Neural cell (in vitro differentiated cells): ENCODE measurements at regions not wholly inside any gene's neighbourhood (a gene's known extent, or its start where the extent isn't known, plus 50 kb on each side); places are given as distances from the start of the nearest gene placed in this dataset.

Experiments
- EP300 ChIP-seq: fragments of 450-650 bp; conservative IDR thresholded peaks from 2 replicates; pipeline ENCODE4 v1.6.1; 2014; ENCODE audit warnings: antibody characterized with exemption, mild to moderate bottlenecking, moderate library complexity; ENCODE audit not compliant: poor library complexity, severe bottlenecking
- EZH2 ChIP-seq: fragments of 200-600, 300-800 bp; shearing (Covaris generic), sonication (generic); IDR thresholded peaks from 2 replicates; pipeline ENCODE4 v1.6.1; 2014; ENCODE audit warnings: antibody characterized with exemption, low read length, borderline replicate concordance, mild to moderate bottlenecking; ENCODE audit not compliant: insufficient read depth, poor library complexity, severe bottlenecking
- POLR2AphosphoS5 ChIP-seq: IDR thresholded peaks from 2 replicates; pipeline ENCODE4 v1.6.1; 2012
- RAD21 ChIP-seq: fragments of 450-650 bp; conservative IDR thresholded peaks from 2 replicates; pipeline ENCODE4 v1.6.1; 2014; ENCODE audit warnings: antibody characterized with exemption, mild to moderate bottlenecking, moderate library complexity
- TAF1 ChIP-seq: IDR thresholded peaks from 2 replicates; pipeline ENCODE4 v1.6.1; 2012; ENCODE audit warnings: low read depth
- TF ChIP-seq, protein P1 (sequence below): fragments of 450-650 bp; IDR thresholded peaks from 2 replicates; pipeline ENCODE4 v1.5.1; 2014; ENCODE audit warnings: antibody characterized with exemption, mild to moderate bottlenecking, moderate library complexity; ENCODE audit not compliant: poor library complexity, severe bottlenecking
- TF ChIP-seq, protein P2 (sequence below): IDR thresholded peaks from 2 replicates; pipeline ENCODE4 v1.6.1; 2012; ENCODE audit warnings: borderline replicate concordance

DNA sequence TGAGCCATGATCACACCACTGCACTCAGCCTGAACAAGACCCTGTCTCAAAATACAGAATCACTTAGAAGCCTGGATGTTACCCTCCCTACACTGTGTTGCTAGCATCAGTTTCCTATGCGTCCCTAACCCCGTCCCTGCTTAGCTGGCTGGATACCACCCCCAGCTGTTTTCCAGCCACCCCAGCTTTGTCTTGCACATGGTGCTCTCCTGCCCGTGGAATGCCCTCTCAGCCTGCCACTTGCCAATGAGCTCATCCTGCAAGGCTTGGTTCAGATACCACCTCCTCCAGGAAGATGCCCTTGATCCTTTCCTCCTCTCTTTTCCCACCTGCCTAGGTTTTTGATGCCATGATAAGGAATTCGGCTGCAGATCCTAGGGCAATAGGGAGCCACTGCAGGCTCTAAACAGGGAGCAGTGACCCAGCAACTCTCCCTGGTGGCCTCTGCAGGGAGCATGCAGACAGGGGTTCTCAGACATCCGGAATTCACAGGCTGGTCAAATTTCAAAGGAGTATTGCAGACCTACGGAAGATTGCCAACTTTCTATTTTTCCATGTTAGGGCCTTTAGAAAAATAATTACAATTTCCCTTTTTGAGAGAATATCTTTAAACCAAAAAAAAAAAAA is 52.7 kb upstream of the WNT7B start:
- TF ChIP-seq, protein P1, sequence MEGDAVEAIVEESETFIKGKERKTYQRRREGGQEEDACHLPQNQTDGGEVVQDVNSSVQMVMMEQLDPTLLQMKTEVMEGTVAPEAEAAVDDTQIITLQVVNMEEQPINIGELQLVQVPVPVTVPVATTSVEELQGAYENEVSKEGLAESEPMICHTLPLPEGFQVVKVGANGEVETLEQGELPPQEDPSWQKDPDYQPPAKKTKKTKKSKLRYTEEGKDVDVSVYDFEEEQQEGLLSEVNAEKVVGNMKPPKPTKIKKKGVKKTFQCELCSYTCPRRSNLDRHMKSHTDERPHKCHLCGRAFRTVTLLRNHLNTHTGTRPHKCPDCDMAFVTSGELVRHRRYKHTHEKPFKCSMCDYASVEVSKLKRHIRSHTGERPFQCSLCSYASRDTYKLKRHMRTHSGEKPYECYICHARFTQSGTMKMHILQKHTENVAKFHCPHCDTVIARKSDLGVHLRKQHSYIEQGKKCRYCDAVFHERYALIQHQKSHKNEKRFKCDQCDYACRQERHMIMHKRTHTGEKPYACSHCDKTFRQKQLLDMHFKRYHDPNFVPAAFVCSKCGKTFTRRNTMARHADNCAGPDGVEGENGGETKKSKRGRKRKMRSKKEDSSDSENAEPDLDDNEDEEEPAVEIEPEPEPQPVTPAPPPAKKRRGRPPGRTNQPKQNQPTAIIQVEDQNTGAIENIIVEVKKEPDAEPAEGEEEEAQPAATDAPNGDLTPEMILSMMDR: no peak
- TF ChIP-seq TAF1: no peak
- no peak for TF ChIP-seq POLR2AphosphoS5
- TF ChIP-seq RAD21: no peak
- TF ChIP-seq EP300: no peak
- no peak for TF ChIP-seq EZH2
- TF ChIP-seq, protein P2, sequence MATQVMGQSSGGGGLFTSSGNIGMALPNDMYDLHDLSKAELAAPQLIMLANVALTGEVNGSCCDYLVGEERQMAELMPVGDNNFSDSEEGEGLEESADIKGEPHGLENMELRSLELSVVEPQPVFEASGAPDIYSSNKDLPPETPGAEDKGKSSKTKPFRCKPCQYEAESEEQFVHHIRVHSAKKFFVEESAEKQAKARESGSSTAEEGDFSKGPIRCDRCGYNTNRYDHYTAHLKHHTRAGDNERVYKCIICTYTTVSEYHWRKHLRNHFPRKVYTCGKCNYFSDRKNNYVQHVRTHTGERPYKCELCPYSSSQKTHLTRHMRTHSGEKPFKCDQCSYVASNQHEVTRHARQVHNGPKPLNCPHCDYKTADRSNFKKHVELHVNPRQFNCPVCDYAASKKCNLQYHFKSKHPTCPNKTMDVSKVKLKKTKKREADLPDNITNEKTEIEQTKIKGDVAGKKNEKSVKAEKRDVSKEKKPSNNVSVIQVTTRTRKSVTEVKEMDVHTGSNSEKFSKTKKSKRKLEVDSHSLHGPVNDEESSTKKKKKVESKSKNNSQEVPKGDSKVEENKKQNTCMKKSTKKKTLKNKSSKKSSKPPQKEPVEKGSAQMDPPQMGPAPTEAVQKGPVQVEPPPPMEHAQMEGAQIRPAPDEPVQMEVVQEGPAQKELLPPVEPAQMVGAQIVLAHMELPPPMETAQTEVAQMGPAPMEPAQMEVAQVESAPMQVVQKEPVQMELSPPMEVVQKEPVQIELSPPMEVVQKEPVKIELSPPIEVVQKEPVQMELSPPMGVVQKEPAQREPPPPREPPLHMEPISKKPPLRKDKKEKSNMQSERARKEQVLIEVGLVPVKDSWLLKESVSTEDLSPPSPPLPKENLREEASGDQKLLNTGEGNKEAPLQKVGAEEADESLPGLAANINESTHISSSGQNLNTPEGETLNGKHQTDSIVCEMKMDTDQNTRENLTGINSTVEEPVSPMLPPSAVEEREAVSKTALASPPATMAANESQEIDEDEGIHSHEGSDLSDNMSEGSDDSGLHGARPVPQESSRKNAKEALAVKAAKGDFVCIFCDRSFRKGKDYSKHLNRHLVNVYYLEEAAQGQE: no peak
